WTC11 (cell line): ENCODE measurements at regions not wholly inside any gene's neighbourhood (a gene's known extent, or its start where the extent isn't known, plus 50 kb on each side); places are given as distances from the start of the nearest gene placed in this dataset.

ENCODE experiments used
- ATAC-seq: fragments of 200-7000 bp; cut with Tn5 transposase; 2 replicates; pipeline ENCODE4 v1.10.0; 2021; ENCODE audit warnings: mild to moderate bottlenecking, moderate library complexity
- CTCF ChIA-PET: fragments of 300-600 bp; sonication (Branson Sonifier 250); formaldehyde crosslinking; loops from one replicate; lab custom pipeline; 2021; ENCODE audit warnings: antibody characterized with exemption; lab: Charles Lee
- POLR2A ChIA-PET: fragments of 350-600 bp; sonication (Branson Sonifier 250); formaldehyde crosslinking; loops from one replicate; lab custom pipeline; 2021; ENCODE audit warnings: antibody characterized with exemption; lab: Charles Lee
- DNase-seq: peaks from one replicate; pipeline ENCODE4 v3.0.0; 2021; ENCODE audit warnings: low spot score
- H3K27ac Mint-ChIP-seq: 2 replicates; pipeline ENCODE4 v1.8.0; 2021; ENCODE audit warnings: mixed read lengths
- H3K27me3 Mint-ChIP-seq: 2 replicates; pipeline ENCODE4 v1.8.0; 2021; ENCODE audit warnings: low read depth, mild to moderate bottlenecking, moderate library complexity, mixed read lengths
- H3K36me3 Mint-ChIP-seq: 2 replicates; pipeline ENCODE4 v1.8.0; 2021; ENCODE audit warnings: mixed read lengths
- H3K4me1 Mint-ChIP-seq: 2 replicates; pipeline ENCODE4 v1.8.0; 2022; ENCODE audit warnings: mixed read lengths
- H3K4me3 Mint-ChIP-seq: 2 replicates; pipeline ENCODE4 v1.8.0; 2021; ENCODE audit warnings: mild to moderate bottlenecking, moderate library complexity, mixed read lengths
- H3K9me3 Mint-ChIP-seq: 2 replicates; pipeline ENCODE4 v1.8.0; 2021; ENCODE audit warnings: mixed read lengths
- ELF4 ChIP-seq: sonication (generic); formaldehyde crosslinking; IDR thresholded peaks from 2 replicates; pipeline ENCODE4 v1.8.1; 2022; ENCODE audit warnings: low read depth, mild to moderate bottlenecking, moderate library complexity, missing genetic modification reagents
- EMX1 ChIP-seq: fragments of 250-450 bp; sonication (Bioruptor Pico); IDR thresholded peaks from 2 replicates; pipeline ENCODE4 v1.8.0; 2021; ENCODE audit warnings: mild to moderate bottlenecking
- FOXJ3 ChIP-seq: sonication (generic); formaldehyde crosslinking; IDR thresholded peaks from 2 replicates; pipeline ENCODE4 v1.9.0; 2021; ENCODE audit warnings: missing genetic modification reagents, mild to moderate bottlenecking, borderline replicate concordance
- JAZF1 ChIP-seq: fragments of 250-450 bp; sonication (Bioruptor Pico); IDR thresholded peaks from 2 replicates; pipeline ENCODE4 v1.9.0; 2021; ENCODE audit warnings: moderate library complexity, mild to moderate bottlenecking, inconsistent platforms
- JUN ChIP-seq: sonication (generic); formaldehyde crosslinking; IDR thresholded peaks from 2 replicates; pipeline ENCODE4 v1.8.0; 2023; ENCODE audit warnings: mild to moderate bottlenecking, missing genetic modification reagents
- OVOL2 ChIP-seq: fragments of 250-450 bp; sonication (Bioruptor Pico); IDR thresholded peaks from 2 replicates; pipeline ENCODE4 v1.9.0; 2021; ENCODE audit warnings: mild to moderate bottlenecking, borderline replicate concordance
- SMAD3 ChIP-seq: sonication (generic); formaldehyde crosslinking; IDR thresholded peaks from 2 replicates; pipeline ENCODE4 v1.8.0; 2022; ENCODE audit warnings: missing genetic modification reagents, mild to moderate bottlenecking, borderline replicate concordance
- ZNF232 ChIP-seq: sonication (generic); formaldehyde crosslinking; IDR thresholded peaks from 2 replicates; pipeline ENCODE4 v1.8.0; 2022; ENCODE audit warnings: mild to moderate bottlenecking, missing genetic modification reagents
- ZNF317 ChIP-seq: sonication (generic); formaldehyde crosslinking; IDR thresholded peaks from 2 replicates; pipeline ENCODE4 v1.8.1; 2023; ENCODE audit warnings: low read depth, mild to moderate bottlenecking, moderate library complexity, missing genetic modification reagents, borderline replicate concordance
- TF ChIP-seq, protein P1 (sequence below): fragments of 250-450 bp; sonication (Bioruptor Pico); IDR thresholded peaks from 2 replicates; pipeline ENCODE4 v1.9.0; 2021; ENCODE audit warnings: mild to moderate bottlenecking
- TF ChIP-seq, protein P2 (sequence below): sonication (generic); formaldehyde crosslinking; IDR thresholded peaks from 2 replicates; pipeline ENCODE4 v1.8.0; 2022; ENCODE audit warnings: mild to moderate bottlenecking, missing genetic modification reagents
- TF ChIP-seq, protein P3 (sequence below): sonication (generic); formaldehyde crosslinking; IDR thresholded peaks from 2 replicates; pipeline ENCODE4 v1.8.1; 2023; ENCODE audit warnings: mild to moderate bottlenecking, missing genetic modification reagents
- TF ChIP-seq, protein P4 (sequence below): sonication (generic); formaldehyde crosslinking; IDR thresholded peaks from 2 replicates; pipeline ENCODE4 v1.8.1; 2023; ENCODE audit warnings: mild to moderate bottlenecking, missing genetic modification reagents, moderate library complexity
- TF ChIP-seq, protein P5 (sequence below): sonication (generic); formaldehyde crosslinking; IDR thresholded peaks from 2 replicates; pipeline ENCODE4 v1.8.1; 2022; ENCODE audit warnings: low read depth, missing genetic modification reagents, borderline replicate concordance
- TF ChIP-seq, protein P6 (sequence below): sonication (generic); formaldehyde crosslinking; IDR thresholded peaks from 2 replicates; pipeline ENCODE4 v1.8.1; 2023; ENCODE audit warnings: mild to moderate bottlenecking, missing genetic modification reagents, moderate library complexity
- TF ChIP-seq, protein P7 (sequence below): sonication (generic); formaldehyde crosslinking; conservative IDR thresholded peaks from 2 replicates; pipeline ENCODE4 v1.8.1; 2022; ENCODE audit warnings: mild to moderate bottlenecking, missing genetic modification reagents
- TF ChIP-seq, protein P8 (sequence below): sonication (generic); formaldehyde crosslinking; IDR thresholded peaks from 2 replicates; pipeline ENCODE4 v1.8.1; 2022; ENCODE audit warnings: mild to moderate bottlenecking, moderate library complexity, missing genetic modification reagents

DNA sequence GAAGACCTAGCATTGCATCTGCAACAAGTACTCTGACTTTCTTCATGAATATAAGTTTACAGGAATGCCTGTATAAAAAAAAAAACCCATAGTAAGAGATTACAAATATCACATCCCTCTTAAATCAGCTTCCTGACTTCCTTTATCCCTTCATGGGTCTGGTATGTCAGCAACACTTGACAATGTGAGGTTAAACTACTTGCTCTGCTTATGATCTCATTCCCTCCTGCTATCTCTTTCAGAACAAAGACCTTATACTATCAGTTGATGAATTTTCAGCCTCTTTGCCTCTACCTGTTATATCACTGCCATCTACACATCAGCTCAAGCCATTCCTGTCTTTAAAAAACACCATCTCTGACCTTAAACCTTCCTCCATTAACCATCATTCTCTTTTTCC, 130.9 kb upstream of the SAMSN1 start:
- ATAC-seq, result no peak
- POLR2A ChIA-PET, result no interaction called here
- CTCF ChIA-PET, result interaction anchor here (1.0 kb wide), 1 partner anchor 96 kb away, joined by 5 read pairs; no protein-coding TSS in a partner anchor

DNA sequence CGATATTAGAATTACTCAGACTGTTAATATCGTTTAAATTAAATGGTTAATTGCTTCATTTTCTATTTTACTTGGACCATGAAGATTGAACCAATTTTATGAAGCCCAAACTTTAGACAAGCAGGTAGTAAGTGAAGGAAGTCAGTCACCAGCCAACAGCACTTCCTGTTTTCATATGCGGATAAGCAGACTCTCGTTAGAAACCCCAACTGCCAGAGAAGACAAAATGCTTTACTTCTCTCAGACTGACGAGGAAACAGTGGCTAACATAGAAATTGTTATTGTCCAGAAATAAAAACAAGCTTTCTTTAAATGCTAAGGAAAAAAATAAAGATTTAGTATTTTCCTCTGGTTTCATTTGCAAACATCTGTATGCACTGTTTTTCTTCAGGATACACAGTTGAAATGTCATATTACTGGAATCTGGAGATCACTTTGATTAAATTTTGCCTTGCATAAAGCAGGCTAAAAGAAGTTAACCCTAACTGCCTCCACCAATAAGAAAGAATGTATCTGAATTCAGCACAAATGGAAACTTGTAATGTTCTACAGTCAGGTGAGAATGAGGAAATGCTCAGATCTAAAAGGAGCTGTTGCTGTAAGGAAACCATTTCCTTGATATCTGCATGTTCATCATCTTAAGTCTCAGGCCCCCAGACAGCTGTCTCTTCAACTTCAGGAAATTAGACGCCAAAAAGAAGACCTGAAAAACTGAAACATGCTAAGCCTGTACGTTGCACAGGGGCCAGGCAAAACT, 129.8 kb upstream of the SAMSN1 start:
- no peak overlapping the region for H3K27ac Mint-ChIP-seq
- no peaks in the 10 kb centered on the region for H3K36me3 Mint-ChIP-seq
- no peak for ATAC-seq
- H3K4me1 Mint-ChIP-seq, result peaks cover 22% of the 10 kb centered on the region
- POLR2A ChIA-PET, result no interaction called here
- no peak overlapping the region for H3K4me3 Mint-ChIP-seq
- H3K27me3 Mint-ChIP-seq, result no peaks in the 10 kb centered on the region
- no peak for DNase-seq
- CTCF ChIA-PET, result interaction anchor here (0.7 kb wide), 1 partner anchor 62 kb away, joined by 3 read pairs; no protein-coding TSS in a partner anchor
- H3K9me3 Mint-ChIP-seq, result peaks cover 9% of the 10 kb centered on the region
- TF ChIP-seq, protein P1, sequence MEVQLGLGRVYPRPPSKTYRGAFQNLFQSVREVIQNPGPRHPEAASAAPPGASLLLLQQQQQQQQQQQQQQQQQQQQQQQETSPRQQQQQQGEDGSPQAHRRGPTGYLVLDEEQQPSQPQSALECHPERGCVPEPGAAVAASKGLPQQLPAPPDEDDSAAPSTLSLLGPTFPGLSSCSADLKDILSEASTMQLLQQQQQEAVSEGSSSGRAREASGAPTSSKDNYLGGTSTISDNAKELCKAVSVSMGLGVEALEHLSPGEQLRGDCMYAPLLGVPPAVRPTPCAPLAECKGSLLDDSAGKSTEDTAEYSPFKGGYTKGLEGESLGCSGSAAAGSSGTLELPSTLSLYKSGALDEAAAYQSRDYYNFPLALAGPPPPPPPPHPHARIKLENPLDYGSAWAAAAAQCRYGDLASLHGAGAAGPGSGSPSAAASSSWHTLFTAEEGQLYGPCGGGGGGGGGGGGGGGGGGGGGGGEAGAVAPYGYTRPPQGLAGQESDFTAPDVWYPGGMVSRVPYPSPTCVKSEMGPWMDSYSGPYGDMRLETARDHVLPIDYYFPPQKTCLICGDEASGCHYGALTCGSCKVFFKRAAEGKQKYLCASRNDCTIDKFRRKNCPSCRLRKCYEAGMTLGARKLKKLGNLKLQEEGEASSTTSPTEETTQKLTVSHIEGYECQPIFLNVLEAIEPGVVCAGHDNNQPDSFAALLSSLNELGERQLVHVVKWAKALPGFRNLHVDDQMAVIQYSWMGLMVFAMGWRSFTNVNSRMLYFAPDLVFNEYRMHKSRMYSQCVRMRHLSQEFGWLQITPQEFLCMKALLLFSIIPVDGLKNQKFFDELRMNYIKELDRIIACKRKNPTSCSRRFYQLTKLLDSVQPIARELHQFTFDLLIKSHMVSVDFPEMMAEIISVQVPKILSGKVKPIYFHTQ (CRISPR knock-in tag), result no peak
- TF ChIP-seq, protein P2, sequence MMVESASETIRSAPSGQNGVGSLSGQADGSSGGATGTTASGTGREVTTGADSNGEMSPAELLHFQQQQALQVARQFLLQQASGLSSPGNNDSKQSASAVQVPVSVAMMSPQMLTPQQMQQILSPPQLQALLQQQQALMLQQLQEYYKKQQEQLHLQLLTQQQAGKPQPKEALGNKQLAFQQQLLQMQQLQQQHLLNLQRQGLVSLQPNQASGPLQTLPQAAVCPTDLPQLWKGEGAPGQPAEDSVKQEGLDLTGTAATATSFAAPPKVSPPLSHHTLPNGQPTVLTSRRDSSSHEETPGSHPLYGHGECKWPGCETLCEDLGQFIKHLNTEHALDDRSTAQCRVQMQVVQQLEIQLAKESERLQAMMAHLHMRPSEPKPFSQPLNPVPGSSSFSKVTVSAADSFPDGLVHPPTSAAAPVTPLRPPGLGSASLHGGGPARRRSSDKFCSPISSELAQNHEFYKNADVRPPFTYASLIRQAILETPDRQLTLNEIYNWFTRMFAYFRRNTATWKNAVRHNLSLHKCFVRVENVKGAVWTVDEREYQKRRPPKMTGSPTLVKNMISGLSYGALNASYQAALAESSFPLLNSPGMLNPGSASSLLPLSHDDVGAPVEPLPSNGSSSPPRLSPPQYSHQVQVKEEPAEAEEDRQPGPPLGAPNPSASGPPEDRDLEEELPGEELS (CRISPR knock-in tag), result no peak
- TF ChIP-seq, protein P3, sequence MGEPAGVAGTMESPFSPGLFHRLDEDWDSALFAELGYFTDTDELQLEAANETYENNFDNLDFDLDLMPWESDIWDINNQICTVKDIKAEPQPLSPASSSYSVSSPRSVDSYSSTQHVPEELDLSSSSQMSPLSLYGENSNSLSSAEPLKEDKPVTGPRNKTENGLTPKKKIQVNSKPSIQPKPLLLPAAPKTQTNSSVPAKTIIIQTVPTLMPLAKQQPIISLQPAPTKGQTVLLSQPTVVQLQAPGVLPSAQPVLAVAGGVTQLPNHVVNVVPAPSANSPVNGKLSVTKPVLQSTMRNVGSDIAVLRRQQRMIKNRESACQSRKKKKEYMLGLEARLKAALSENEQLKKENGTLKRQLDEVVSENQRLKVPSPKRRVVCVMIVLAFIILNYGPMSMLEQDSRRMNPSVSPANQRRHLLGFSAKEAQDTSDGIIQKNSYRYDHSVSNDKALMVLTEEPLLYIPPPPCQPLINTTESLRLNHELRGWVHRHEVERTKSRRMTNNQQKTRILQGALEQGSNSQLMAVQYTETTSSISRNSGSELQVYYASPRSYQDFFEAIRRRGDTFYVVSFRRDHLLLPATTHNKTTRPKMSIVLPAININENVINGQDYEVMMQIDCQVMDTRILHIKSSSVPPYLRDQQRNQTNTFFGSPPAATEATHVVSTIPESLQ, result no peak

More for the DNA sequence above, 130.9 kb upstream of the SAMSN1 start:
- Mint-ChIP-seq H3K36me3 (no peaks in the 10 kb centered on the region), H3K9me3 (peaks cover 9% of the 10 kb centered on the region), H3K4me3 (no peak overlapping the region), H3K4me1 (peaks cover 22% of the 10 kb centered on the region), H3K27ac (no peak overlapping the region), H3K27me3 (no peaks in the 10 kb centered on the region)
- DNase-seq, result no peak
- TF ChIP-seq EMX1 (CRISPR knock-in tag) (no peak), ZNF232 (CRISPR knock-in tag) (no peak), JAZF1 (CRISPR knock-in tag) (no peak), ZNF317 (CRISPR knock-in tag) (no peak), FOXJ3 (no peak), ELF4 (CRISPR knock-in tag) (no peak), SMAD3 (CRISPR knock-in tag) (no peak), OVOL2 (no peak), JUN (CRISPR knock-in tag) (no peak)
- TF ChIP-seq, protein P4, sequence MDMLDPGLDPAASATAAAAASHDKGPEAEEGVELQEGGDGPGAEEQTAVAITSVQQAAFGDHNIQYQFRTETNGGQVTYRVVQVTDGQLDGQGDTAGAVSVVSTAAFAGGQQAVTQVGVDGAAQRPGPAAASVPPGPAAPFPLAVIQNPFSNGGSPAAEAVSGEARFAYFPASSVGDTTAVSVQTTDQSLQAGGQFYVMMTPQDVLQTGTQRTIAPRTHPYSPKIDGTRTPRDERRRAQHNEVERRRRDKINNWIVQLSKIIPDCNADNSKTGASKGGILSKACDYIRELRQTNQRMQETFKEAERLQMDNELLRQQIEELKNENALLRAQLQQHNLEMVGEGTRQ (CRISPR knock-in tag), result no peak
- TF ChIP-seq, protein P2 (CRISPR knock-in tag), result no peak
- TF ChIP-seq, protein P5, sequence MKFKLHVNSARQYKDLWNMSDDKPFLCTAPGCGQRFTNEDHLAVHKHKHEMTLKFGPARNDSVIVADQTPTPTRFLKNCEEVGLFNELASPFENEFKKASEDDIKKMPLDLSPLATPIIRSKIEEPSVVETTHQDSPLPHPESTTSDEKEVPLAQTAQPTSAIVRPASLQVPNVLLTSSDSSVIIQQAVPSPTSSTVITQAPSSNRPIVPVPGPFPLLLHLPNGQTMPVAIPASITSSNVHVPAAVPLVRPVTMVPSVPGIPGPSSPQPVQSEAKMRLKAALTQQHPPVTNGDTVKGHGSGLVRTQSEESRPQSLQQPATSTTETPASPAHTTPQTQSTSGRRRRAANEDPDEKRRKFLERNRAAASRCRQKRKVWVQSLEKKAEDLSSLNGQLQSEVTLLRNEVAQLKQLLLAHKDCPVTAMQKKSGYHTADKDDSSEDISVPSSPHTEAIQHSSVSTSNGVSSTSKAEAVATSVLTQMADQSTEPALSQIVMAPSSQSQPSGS (CRISPR knock-in tag), result no peak
- TF ChIP-seq, protein P6, sequence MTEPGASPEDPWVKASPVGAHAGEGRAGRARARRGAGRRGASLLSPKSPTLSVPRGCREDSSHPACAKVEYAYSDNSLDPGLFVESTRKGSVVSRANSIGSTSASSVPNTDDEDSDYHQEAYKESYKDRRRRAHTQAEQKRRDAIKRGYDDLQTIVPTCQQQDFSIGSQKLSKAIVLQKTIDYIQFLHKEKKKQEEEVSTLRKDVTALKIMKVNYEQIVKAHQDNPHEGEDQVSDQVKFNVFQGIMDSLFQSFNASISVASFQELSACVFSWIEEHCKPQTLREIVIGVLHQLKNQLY (CRISPR knock-in tag), result no peak
- TF ChIP-seq, protein P3, result no peak
- TF ChIP-seq, protein P7, sequence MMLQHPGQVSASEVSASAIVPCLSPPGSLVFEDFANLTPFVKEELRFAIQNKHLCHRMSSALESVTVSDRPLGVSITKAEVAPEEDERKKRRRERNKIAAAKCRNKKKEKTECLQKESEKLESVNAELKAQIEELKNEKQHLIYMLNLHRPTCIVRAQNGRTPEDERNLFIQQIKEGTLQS, result no peak
- TF ChIP-seq, protein P8, sequence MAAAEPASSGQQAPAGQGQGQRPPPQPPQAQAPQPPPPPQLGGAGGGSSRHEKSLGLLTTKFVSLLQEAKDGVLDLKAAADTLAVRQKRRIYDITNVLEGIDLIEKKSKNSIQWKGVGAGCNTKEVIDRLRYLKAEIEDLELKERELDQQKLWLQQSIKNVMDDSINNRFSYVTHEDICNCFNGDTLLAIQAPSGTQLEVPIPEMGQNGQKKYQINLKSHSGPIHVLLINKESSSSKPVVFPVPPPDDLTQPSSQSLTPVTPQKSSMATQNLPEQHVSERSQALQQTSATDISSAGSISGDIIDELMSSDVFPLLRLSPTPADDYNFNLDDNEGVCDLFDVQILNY, result no peak
- TF ChIP-seq, all 79 proteins: peak for 0
